ENCODE measurements at regions not wholly inside any gene's neighbourhood (a gene's known extent, or its start where the extent isn't known, plus 50 kb on each side); places are given as distances from the start of the nearest gene placed in this dataset.

- in situ Hi-C loops (cut with HindIII; ENCODE audit: low sequenced_read_pairs) = no loop called here
- no peak overlapping the region for H3K4me3 ChIP-seq (ENCODE audit: low read depth, low read length)
- DNase-seq (ENCODE audit: low read depth, low spot score) = no peak
- no peak for TF ChIP-seq CTCF (IDR thresholded peaks at IDR 0.05; ENCODE audit: low read depth, low read length)
Observed at GRCh38 chr15:37165395-37165794, 65.0 kb upstream of the MEIS2 start.

- no peak for TF ChIP-seq CTCF (IDR thresholded peaks at IDR 0.05; ENCODE audit: low read depth, low read length)
- H3K4me3 ChIP-seq (ENCODE audit: low read depth, low read length) = no peak overlapping the region
- DNase-seq (ENCODE audit: low read depth, low spot score) = no peak
- in situ Hi-C loops (cut with HindIII; ENCODE audit: low sequenced_read_pairs) = no loop called here
Observed at GRCh38 chr15:37166402-37166801, 66.1 kb upstream of the MEIS2 start.

- DNase-seq (ENCODE audit: low read depth, low spot score) = no peak
- no peak overlapping the region for H3K4me3 ChIP-seq (ENCODE audit: low read depth, low read length)
- in situ Hi-C loops (cut with HindIII; ENCODE audit: low sequenced_read_pairs) = no loop called here
- no peak for TF ChIP-seq CTCF (IDR thresholded peaks at IDR 0.05; ENCODE audit: low read depth, low read length)
Observed at GRCh38 chr15:37181339-37181738, 81.0 kb upstream of the MEIS2 start.

- TF ChIP-seq CTCF (IDR thresholded peaks at IDR 0.05; ENCODE audit: low read depth, low read length) = no peak
- in situ Hi-C loops (cut with HindIII; ENCODE audit: low sequenced_read_pairs) = no loop called here
- no peak for DNase-seq (ENCODE audit: low read depth, low spot score)
- H3K4me3 ChIP-seq (ENCODE audit: low read depth, low read length) = no peak overlapping the region
Observed at GRCh38 chr15:37199545-37199944, 99.2 kb upstream of the MEIS2 start.

GRCh38 chr15:37203050-37203449 is 102.7 kb upstream of the MEIS2 start:
- no peak for DNase-seq (ENCODE audit: low read depth, low spot score)
- no peak overlapping the region for H3K4me3 ChIP-seq (ENCODE audit: low read depth, low read length)
- in situ Hi-C loops (cut with HindIII; ENCODE audit: low sequenced_read_pairs) = no loop called here
- TF ChIP-seq CTCF (IDR thresholded peaks at IDR 0.05; ENCODE audit: low read depth, low read length) = no peak

- in situ Hi-C loops (cut with HindIII; ENCODE audit: low sequenced_read_pairs) = no loop called here
- DNase-seq (ENCODE audit: low read depth, low spot score) = no peak
- TF ChIP-seq CTCF (IDR thresholded peaks at IDR 0.05; ENCODE audit: low read depth, low read length) = no peak
- H3K4me3 ChIP-seq (ENCODE audit: low read depth, low read length) = no peak overlapping the region
Observed at GRCh38 chr15:37204692-37205091, 104.3 kb upstream of the MEIS2 start.

- in situ Hi-C loops (cut with HindIII; ENCODE audit: low sequenced_read_pairs) = no loop called here
Observed at GRCh38 chr15:37206690-37207089, 106.3 kb upstream of the MEIS2 start.

More at GRCh38 chr15:37206690-37207089, 106.3 kb upstream of the MEIS2 start:
- no peak overlapping the region for H3K4me3 ChIP-seq (ENCODE audit: low read depth, low read length)
- TF ChIP-seq CTCF (IDR thresholded peaks at IDR 0.05; ENCODE audit: low read depth, low read length) = no peak
- DNase-seq (ENCODE audit: low read depth, low spot score) = no peak

Measured in astrocyte of the spinal cord (primary cell).